ENCODE measurements at regions not wholly inside any gene's neighbourhood (a gene's known extent, or its start where the extent isn't known, plus 50 kb on each side); places are given as distances from the start of the nearest gene placed in this dataset.

DNA sequence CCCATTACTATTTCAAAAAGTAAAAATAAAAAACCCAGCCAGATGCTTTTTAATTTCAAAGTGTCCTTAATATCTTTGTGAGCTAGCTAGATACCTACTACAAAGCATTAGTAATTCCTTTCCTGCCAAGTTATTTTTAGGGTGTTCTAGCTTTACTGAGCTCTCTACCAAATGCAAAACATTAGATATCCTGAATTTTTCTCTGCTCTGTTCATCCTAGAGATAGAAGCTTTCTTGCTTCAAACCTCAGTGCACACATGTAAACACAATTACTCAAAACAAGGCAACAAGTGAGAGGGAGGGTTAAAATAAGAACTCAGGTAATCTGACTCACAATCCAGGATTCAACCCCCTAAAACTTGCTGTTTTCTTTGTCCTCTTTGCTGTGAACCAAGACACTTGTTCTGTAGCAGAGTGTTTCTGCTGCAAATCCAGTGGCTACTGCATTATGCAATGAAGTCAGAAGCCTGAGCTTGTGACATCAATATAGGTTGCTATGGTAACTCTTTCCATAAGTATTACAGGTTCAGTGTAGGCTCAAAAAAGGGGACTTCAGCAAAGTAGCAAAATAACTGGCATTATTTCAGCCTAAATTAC, 72.6 kb upstream of the STXBP5 start:
- peak; percentile 22 for DNase-seq (ENCODE audit: low spot score)

DNA sequence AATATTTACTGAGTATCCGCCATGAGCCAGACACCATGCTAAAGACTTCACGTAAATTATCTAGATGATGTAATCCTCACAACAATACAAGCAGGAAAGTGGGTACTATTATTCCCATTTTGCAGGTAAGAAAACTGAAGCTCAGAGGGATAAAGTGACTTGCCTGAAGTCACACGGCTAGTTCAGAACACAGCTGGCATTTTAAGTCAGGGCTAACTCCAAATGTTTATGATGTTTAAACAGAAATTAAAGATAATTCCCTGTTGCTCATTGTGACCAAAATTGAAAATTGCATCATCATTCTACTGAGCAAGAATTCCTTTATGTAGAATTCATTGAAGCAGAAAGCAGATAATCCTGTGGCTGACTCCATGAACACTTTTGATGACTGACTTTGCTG, 71.3 kb upstream of the STXBP5 start:
- DNase-seq (ENCODE audit: low spot score), result no peak

DNA sequence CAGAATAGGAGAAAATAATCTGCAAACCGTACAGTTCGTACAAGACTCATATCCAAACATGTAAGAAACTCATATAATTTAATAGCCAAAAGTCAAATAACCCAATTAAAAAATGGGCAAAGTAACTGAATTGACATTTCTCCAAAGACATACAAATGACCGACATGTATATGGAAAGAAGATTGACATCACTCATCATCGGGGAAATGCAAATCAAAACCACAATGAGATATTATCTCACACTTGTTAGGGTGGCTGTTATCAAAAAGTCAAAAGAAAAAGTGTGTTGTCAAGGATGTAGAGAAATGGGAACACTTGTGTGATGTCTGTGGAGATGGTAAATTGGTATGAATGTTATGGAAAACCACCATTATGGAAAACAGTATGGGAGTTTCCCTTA, 70.5 kb upstream of the STXBP5 start:
- DNase-seq (ENCODE audit: low spot score), result no peak

DNA sequence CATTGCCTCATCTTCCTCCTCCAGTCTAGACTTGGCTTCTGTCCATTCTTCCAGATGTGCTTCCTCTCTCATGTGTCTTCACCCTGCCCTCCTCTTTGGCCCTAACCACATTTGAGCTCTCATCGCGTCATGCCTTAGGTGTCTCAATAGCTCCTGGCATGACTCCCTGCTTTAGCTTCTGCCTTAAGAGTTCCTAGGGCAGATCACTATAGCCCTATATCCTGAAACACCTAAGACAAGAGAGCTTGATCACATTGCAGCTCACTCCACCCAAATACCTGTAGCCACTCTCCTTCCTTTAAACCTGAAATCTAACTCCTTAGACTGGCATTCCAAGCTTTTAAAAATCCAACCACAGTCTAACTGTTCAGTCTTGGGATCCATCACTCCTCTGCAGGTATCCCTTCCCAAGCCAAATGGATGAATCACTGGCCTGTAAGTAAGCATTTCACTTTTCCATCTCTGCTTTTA, 69.0 kb upstream of the STXBP5 start:
- no peak for DNase-seq (ENCODE audit: low spot score)

DNA sequence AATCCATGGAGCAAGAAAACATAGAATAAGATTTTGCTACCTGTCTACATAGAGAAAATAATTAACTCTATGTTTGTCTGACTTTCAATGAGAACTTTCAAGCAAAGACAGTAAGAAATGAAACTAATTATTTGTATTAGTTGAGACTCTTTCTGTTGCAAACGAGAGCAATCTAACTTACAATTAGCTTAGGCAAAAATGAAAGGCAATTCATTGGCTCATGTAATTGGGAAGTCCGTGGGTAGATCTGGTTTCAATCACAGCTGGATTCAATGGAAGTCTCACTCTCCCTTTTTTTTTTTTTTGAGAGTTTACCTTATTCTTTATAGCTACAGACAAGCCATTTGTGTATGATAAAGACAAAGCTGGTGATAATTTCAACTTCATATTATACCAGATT, 68.2 kb upstream of the STXBP5 start:
- no peak for DNase-seq (ENCODE audit: low spot score)

DNA sequence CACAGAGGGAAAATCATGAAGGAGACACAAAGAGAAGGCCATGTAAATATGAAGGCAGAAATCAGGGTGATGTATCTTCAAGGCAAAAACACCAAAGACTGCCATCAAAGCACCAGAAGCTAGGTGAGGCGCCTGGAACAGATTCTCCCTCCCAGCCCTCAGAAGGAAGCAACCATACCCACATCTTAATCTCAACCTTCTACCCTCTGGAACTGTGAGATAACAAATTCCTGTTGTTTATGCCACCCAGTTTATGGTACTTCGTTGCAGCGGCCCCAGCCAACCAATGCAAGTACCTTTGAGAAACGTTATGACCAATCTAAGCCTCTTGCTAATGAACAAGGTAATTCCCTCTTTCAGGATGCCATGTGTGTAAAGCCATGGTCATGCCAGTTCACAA, 66.2 kb upstream of the STXBP5 start:
- no peak for DNase-seq (ENCODE audit: low spot score)

DNA sequence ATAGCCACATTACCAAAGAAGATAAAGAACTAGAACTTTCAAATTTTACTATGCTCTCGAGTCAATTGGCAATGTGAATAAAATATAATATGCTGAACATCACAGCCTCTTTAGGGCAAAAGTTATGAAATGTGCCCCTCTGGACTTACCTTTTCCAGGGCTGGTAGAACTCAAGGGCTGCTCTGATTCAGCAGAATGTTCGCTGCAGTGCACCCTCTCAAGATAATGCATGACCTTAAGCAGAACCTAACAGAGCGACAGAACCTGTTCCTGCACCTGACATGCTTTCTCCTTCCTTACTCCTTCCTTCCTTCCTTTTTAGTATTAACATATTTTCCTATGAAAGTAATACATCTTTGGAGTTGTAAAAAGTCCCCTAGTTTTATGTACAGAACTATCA, 65.4 kb upstream of the STXBP5 start:
- DNase-seq (ENCODE audit: low spot score), result no peak

DNA sequence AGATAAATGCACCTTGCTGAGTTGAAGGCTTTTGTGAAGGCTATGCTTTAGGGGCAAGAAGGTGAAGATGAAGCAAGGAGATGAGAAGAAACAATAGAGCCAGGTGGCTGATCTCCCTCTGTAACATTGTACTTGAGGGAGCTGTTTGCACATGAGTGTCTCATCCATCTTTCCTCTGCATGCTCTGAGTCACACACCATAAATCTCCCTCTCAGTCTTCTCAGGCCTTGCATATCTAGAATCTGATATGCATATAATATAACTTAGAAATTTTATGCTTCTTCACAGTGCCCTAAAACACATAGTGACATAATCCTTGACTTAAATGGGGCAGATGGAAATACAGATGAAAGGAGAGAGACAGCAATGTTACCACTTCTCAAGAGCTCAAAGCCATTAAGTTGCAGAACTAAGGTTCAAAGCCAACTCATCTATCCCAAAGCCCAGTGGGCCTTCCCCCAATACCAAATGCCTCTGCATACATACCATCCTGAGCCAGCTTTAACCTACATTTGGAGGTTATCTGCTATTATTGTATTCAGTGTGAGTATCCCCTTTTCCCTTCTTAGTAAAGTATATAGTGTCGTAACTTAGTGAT, 62.4 kb upstream of the STXBP5 start:
- no peak for DNase-seq (ENCODE audit: low spot score)

DNA sequence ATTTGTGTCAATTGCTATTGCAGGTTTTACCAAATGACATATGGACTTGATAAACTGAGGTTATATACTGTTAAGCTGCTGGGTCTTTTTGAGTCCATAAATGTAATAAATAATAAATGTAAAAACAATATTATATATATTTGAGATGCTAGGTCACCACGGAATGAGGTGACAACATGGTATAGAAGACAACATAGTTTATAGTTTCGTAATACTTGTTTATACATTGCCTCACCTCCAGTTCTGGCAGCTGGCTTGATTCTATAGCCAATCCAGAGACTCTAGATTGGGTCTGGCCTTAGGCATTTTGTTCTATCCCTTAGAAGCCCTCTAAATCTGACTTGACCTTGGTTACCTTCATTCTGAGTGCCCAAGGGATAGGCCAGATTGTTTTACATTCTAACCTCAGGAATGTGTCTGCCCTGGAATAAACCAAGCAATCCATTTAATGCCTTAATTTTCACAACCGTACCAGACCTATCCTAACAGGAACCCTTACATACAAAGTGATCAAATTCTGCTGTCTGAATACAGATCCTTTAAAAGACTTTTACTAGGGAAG, 61.5 kb upstream of the STXBP5 start:
- no peak for DNase-seq (ENCODE audit: low spot score)

DNA sequence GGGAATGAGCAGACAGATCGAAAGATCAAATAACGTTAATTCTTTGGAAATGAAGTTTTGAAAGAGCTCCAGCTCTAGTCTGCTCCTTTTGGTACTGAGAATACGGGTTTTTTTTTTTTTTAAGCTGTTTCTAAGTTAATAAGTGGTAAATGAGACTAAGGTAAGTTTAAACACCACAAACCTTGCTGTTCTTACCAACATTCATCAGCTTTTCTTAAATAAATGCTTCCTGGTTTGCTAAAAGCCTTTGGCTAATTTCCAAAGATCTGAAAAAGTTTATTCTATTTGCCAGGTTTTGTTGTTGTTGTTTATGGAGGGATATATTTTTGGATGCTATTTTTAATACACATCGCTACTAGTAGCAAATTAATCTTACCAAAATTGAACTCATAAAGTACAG, 55.1 kb upstream of the STXBP5 start:
- DNase-seq (ENCODE audit: low spot score), result no peak

DNA sequence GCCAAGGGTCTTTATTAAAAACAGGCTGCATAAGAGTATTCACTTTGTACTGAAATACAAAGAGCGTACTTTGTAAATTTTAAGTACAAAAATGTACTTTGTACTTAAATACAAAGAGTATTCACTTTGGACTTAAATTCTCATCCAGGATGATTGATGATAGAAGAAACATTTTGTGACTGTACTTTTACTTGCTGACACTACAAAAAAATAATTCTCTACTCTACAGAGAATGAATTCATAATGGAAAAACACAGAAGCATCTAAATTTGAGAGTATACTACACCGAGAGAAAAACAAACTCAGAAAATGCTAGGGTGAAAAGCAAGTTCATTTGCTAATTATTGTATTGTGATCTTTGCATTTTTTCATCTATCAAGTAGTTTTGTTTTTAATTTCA, 54.4 kb upstream of the STXBP5 start:
- DNase-seq (ENCODE audit: low spot score), result no peak

DNA sequence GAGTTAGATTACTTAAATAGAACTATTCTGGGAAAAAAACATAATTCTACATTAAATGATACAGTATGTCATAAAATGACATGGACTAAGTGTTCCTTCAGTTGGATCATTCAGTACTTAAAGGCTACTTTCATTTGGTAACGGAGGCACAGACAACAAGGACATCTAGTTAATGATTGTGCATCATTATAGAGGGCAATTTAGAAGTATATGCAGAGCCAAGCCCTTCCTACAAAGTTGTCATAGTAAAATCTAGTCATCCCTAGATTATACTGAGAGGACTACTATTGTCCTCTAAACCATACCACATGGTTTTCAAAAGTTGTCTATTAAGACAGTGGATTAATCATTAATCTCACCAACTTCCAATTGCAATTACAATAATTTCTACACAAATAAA, 53.9 kb upstream of the STXBP5 start:
- no peak for DNase-seq (ENCODE audit: low spot score)

Measured in pons (tissue), 1 donor.